Ovary (tissue), 7 donors: ENCODE measurements at regions not wholly inside any gene's neighbourhood (a gene's known extent, or its start where the extent isn't known, plus 50 kb on each side); places are given as distances from the start of the nearest gene placed in this dataset.

Source experiments
- DNase-seq, 5 donors: peaks; one replicate each; pipeline ENCODE4 v3.0.0-alpha.2; 2019 to 2020
- H3K27ac ChIP-seq, 2 donors: fragments of 200-600 bp; one replicate each; pipeline versions ENCODE4 v1.5.1 to v1.8.0; 2019 to 2022
- H3K27me3 ChIP-seq: fragments of 200-600 bp; one replicate; pipeline ENCODE4 v1.8.0; 2022
- H3K36me3 ChIP-seq: fragments of 200-600 bp; sonication (generic); one replicate; pipeline ENCODE4 v1.5.1; 2019
- H3K4me1 ChIP-seq: one replicate; pipeline ENCODE4 v1.8.1; 2013; ENCODE audit warnings: mild to moderate bottlenecking, moderate library complexity; ENCODE audit not compliant: insufficient read depth
- H3K4me3 ChIP-seq: fragments of 200-600 bp; sonication (generic); one replicate; pipeline ENCODE4 v1.5.1; 2017
- H3K9me3 ChIP-seq, 2 donors: fragments of 200-600 bp in 1 of 2; sonication (generic) in 1 of 2; one replicate each; pipeline versions ENCODE4 v1.5.1 to v1.8.1; 2013 to 2019; ENCODE audit warnings: mild to moderate bottlenecking in 1 of 2, moderate library complexity in 1 of 2
- CTCF ChIP-seq, 3 donors: fragments of 450-650 bp in 2 of 3; fragments of 200-600 bp in 1 of 3; IDR thresholded peaks; one replicate each; pipeline versions ENCODE4 v1.5.1 to v1.8.0; 2016 to 2022; ENCODE audit warnings: antibody characterized with exemption in 3 of 3, mild to moderate bottlenecking in 1 of 3
- EP300 ChIP-seq: sonication (generic); formaldehyde crosslinking; IDR thresholded peaks from one replicate; pipeline ENCODE4 v1.6.1; 2017; ENCODE audit warnings: antibody characterized with exemption
- POLR2A ChIP-seq: fragments of 450-650 bp; IDR thresholded peaks from one replicate; pipeline ENCODE4 v1.6.1; 2017; ENCODE audit warnings: antibody characterized with exemption, mild to moderate bottlenecking, moderate library complexity
- WGBS, 3 donors: extraction: QIAGEN DNeasy Blood & Tissue Kit in 1 of 3; methylation state at CpG; one replicate each; pipeline versions ENCODE4 v1.1.5 to v1.1.7; 2013 to 2017; 5-methylcytosine and 5-hydroxymethylcytosine counted together
- intact Hi-C, 4 donors: fragments of 100-400 bp; cut with DNase I; formaldehyde crosslinking; loops; one replicate each; pipeline versions ENCODE4 v1.11.0 to v1.15.1; 2022 to 2023
- donor health status: DM: no; HTN: no; CAD: no; lungs with moderate emphysema.
- donor health status: DM: no; HTN: no; CAD: no.
- donor health status: Bipolar disorder and iron deficiency.
- donor health status: DM: no; HTN: no; CAD: no.
- donor health status: DM: yes; HTN: yes; CAD: no.

DNA sequence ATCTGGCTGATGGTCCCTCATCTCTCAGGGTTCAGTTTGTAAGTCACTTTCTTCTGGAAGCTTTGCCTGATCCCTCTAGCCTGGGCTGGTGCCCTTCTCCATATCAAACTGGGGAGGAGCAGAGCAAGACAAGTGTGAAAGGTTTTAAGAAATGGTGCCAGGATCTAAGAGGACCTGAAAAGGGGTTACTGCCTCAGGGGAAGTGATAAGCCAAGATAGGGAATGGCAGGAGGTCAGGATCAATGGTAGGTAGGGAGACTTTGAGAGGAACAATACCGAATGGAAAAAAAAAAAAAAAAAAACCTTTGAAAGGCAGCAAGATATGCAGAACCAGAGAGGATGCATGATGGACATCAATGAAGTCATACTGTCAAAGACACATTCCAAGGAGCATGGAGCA is 67.5 kb upstream of the TLR4 start:
- H3K4me1 ChIP-seq, result no peaks in the 10 kb centered on the region
- H3K9me3 ChIP-seq, result no peaks in the 10 kb centered on the region
- no peaks in the 10 kb centered on the region for H3K27me3 ChIP-seq
- intact Hi-C loops, result no loop called here
- no peak overlapping the region for H3K27ac ChIP-seq
- TF ChIP-seq EP300 (no peak), POLR2A (no peak), CTCF (IDR thresholded peaks at IDR 0.05) (no peak)
- no peaks in the 10 kb centered on the region for H3K36me3 ChIP-seq
- WGBS, 3 donors, result 81 to 86% (median 85%) methylated on average over 1 of the region's 1 CpG
- no peak for DNase-seq
- H3K4me3 ChIP-seq, result no peak overlapping the region

DNA sequence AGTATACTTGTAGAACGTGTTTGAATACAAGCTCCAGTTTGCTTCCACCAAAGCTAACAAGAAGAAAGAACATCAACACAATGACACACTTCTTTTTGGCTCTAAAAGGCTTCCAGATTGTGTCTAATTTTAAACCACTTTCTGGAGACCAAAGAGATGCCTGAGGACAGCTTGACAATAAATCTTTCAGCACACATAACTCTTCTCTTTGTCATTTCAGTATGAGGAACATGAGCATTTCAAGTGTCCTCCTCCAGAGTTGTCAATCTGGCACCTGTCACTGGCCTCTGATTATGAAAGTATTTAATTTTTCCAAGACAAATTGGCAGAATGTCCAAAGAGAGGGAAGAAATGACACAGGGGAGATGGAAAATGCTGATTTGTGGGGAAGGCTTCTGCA is 79.0 kb upstream of the TLR4 start:
- TF ChIP-seq POLR2A (no peak), CTCF (IDR thresholded peaks at IDR 0.05) (no peak), EP300 (no peak)
- H3K4me3 ChIP-seq, result no peak overlapping the region
- WGBS, 3 donors, result 85 to 98% (median 91%) methylated on average over 1 of the region's 1 CpG
- no peaks in the 10 kb centered on the region for H3K27me3 ChIP-seq
- no peaks in the 10 kb centered on the region for H3K9me3 ChIP-seq
- DNase-seq, result no peak
- H3K4me1 ChIP-seq, result no peaks in the 10 kb centered on the region
- no peaks in the 10 kb centered on the region for H3K36me3 ChIP-seq
- H3K27ac ChIP-seq, result no peak overlapping the region
- intact Hi-C loops, result no loop called here

- no peak for DNase-seq
- Histone ChIP-seq H3K4me3 (no peak overlapping the region), H3K4me1 (no peaks in the 10 kb centered on the region), H3K36me3 (no peaks in the 10 kb centered on the region), H3K27me3 (no peaks in the 10 kb centered on the region), H3K27ac (no peak overlapping the region), H3K9me3 (no peaks in the 10 kb centered on the region)
- TF ChIP-seq POLR2A (no peak), EP300 (no peak), CTCF (IDR thresholded peaks at IDR 0.05) (no peak)
- intact Hi-C loops, result no loop called here
- 68 to 75% (median 69%) methylated on average over 3 of the region's 3 CpGs for WGBS, 3 donors
Measured at GRCh38 chr9:117624106-117624505, 80.1 kb upstream of the TLR4 start.

- Histone ChIP-seq H3K27me3 (no peaks in the 10 kb centered on the region), H3K9me3 (no peaks in the 10 kb centered on the region), H3K36me3 (no peaks in the 10 kb centered on the region), H3K4me3 (no peak overlapping the region), H3K4me1 (no peaks in the 10 kb centered on the region), H3K27ac (no peak overlapping the region)
- no peak for TF ChIP-seq EP300
- TF ChIP-seq CTCF (IDR thresholded peaks at IDR 0.05), result no peak
- no peak for TF ChIP-seq POLR2A
- DNase-seq, result no peak
- intact Hi-C loops, result no loop called here
- 83 to 89% (median 88%) methylated on average over 3 of the region's 3 CpGs for WGBS, 3 donors
Measured at GRCh38 chr9:117622347-117622746, 81.9 kb upstream of the TLR4 start.

GRCh38 chr9:117616431-117616831 is 87.8 kb upstream of the TLR4 start:
- Histone ChIP-seq H3K4me3 (no peak overlapping the region), H3K36me3 (no peaks in the 10 kb centered on the region), H3K9me3 (no peaks in the 10 kb centered on the region), H3K27me3 (no peaks in the 10 kb centered on the region), H3K4me1 (no peaks in the 10 kb centered on the region), H3K27ac (no peak overlapping the region)
- no peak for DNase-seq
- 17 to 24% (median 19%) methylated on average over 3 of the region's 3 CpGs for WGBS, 3 donors
- intact Hi-C loops, result no loop called here
- TF ChIP-seq POLR2A, result no peak
- no peak for TF ChIP-seq CTCF (IDR thresholded peaks at IDR 0.05)
- no peak for TF ChIP-seq EP300
